ENCODE measurements at regions not wholly inside any gene's neighbourhood (a gene's known extent, or its start where the extent isn't known, plus 50 kb on each side); places are given as distances from the start of the nearest gene placed in this dataset.

DNA sequence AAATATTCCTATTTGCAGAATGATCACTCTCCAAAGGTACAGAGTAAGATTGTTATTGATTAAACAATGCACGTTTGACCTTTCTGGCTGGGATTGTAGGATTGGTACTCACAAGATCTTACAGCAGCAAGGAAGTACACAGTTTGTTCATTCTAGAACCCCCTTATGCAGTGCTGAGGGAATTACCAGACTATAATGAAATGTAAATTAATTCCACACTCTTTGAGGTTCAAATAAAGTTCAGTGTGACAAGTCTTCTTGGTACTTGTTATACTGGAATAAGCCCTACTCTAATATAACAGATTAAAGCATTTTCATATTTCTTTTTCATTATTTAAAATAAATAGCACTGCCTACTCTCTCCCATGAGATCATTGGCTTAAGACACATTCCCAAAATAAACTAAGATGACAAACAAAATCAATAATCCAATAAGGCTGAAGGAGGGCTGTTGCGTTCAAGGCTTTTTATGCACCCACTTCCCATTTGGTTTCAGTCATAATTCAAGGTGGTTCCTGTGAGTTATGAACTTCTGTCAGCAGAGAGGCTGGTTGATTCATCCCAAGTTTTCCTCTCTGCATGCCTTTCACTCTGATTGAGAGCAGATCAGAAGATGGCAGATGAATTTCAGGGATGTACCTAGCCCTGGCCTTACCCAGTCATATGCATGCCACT, 881.5 kb downstream of the C6orf118 start:
- TF ChIP-seq EZH2 (IDR thresholded peaks at IDR 0.05) (no peak), POLR2AphosphoS5 (IDR thresholded peaks at IDR 0.05; ENCODE audit: borderline replicate concordance, low read depth, low read length) (no peak), FOXP2 (optimal IDR thresholded peaks at IDR 0.05; ENCODE audit: control extremely low read depth, extremely low read length, insufficient read depth) (no peak)
